ENCODE measurements at regions not wholly inside any gene's neighbourhood (a gene's known extent, or its start where the extent isn't known, plus 50 kb on each side); places are given as distances from the start of the nearest gene placed in this dataset.

DNA sequence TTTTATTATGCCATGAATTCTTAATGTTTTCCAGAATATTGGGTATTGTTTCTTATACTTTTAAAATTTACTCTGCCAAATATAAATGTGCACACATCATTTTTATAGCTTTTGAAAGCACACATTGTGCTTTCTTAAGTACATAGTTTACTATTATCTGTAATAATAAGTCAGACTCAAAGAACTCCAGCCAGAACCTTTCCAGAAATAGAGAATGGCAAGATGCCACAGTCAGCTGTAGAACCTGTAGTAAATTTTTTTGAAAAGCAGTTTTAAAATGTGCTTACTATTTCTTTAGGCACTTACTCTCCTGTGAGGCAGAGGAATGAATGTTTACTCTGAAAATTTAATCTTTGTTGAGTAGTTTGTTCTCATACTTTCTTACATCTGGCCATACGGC lies 1287.1 kb downstream of the PCDH9 start:
- TF ChIP-seq YY1 (IDR thresholded peaks at IDR 0.05; ENCODE audit: insufficient read depth, insufficient read length): no peak
- TF ChIP-seq ZNF274 (IDR thresholded peaks at IDR 0.05; ENCODE audit: low read depth, low read length): no peak
